Activated naive CD8-positive, alpha-beta T cell treated with anti-CD3 and anti-CD28 coated beads, Interleukin-2, amount 50 U/mL, for 24 hours (primary cell): ENCODE measurements at regions not wholly inside any gene's neighbourhood (a gene's known extent, or its start where the extent isn't known, plus 50 kb on each side); places are given as distances from the start of the nearest gene placed in this dataset.

ENCODE experiments used
- ATAC-seq: fragments of 150-1000 bp; cut with Tn5 transposase; one replicate; pipeline ENCODE4 v1.10.0; 2021
- DNase-seq: peaks from one replicate; pipeline ENCODE4 v3.0.0; 2021
- H3K27ac Mint-ChIP-seq: one replicate; pipeline ENCODE4 v1.8.0; 2021; ENCODE audit warnings: mild to moderate bottlenecking, mixed read lengths
- H3K27me3 Mint-ChIP-seq: one replicate; pipeline ENCODE4 v1.8.0; 2021; ENCODE audit warnings: mixed read lengths
- H3K36me3 Mint-ChIP-seq: one replicate; pipeline ENCODE4 v1.8.0; 2021; ENCODE audit warnings: low read depth, mixed read lengths
- H3K4me1 Mint-ChIP-seq: one replicate; pipeline ENCODE4 v1.8.0; 2021; ENCODE audit warnings: mixed read lengths
- H3K4me3 Mint-ChIP-seq: one replicate; pipeline ENCODE4 v1.8.0; 2021; ENCODE audit warnings: mild to moderate bottlenecking, moderate library complexity, mixed read lengths
- H3K9me3 Mint-ChIP-seq: one replicate; pipeline ENCODE4 v1.8.0; 2021; ENCODE audit warnings: mixed read lengths

GRCh38 chr13:46996316-46997030 lies 99.6 kb upstream of the HTR2A start:
- H3K27ac Mint-ChIP-seq, result no peak overlapping the region

GRCh38 chr13:46995874-46996273 lies 99.0 kb upstream of the HTR2A start:
- DNase-seq (no peak), ATAC-seq (no peak)
- Mint-ChIP-seq H3K27ac (no peak overlapping the region), H3K4me1 (peaks cover 8% of the 10 kb centered on the region), H3K36me3 (no peaks in the 10 kb centered on the region), H3K27me3 (peaks cover 2% of the 10 kb centered on the region), H3K9me3 (no peaks in the 10 kb centered on the region), H3K4me3 (no peak overlapping the region)

More at GRCh38 chr13:46996316-46997030, 99.6 kb upstream of the HTR2A start:
- Mint-ChIP-seq H3K4me3 (no peak overlapping the region), H3K9me3 (no peaks in the 10 kb centered on the region), H3K36me3 (no peaks in the 10 kb centered on the region), H3K4me1 (peaks cover 8% of the 10 kb centered on the region), H3K27me3 (peaks cover 2% of the 10 kb centered on the region)
- ATAC-seq (no peak), DNase-seq (no peak)

GRCh38 chr13:46994492-46994891 lies 97.6 kb upstream of the HTR2A start:
- no peaks in the 10 kb centered on the region for H3K36me3 Mint-ChIP-seq
- H3K27ac Mint-ChIP-seq, result no peak overlapping the region
- ATAC-seq, result no peak
- H3K4me3 Mint-ChIP-seq, result no peak overlapping the region
- no peak for DNase-seq
- no peaks in the 10 kb centered on the region for H3K9me3 Mint-ChIP-seq
- peaks cover 2% of the 10 kb centered on the region for H3K27me3 Mint-ChIP-seq
- H3K4me1 Mint-ChIP-seq, result peaks cover 8% of the 10 kb centered on the region

GRCh38 chr13:46992383-46992952 lies 95.6 kb upstream of the HTR2A start:
- Mint-ChIP-seq H3K4me3 (no peak overlapping the region), H3K27me3 (peaks cover 4% of the 10 kb centered on the region), H3K4me1 (peaks cover 8% of the 10 kb centered on the region), H3K36me3 (no peaks in the 10 kb centered on the region), H3K27ac (no peak overlapping the region), H3K9me3 (no peaks in the 10 kb centered on the region)
- ATAC-seq, result no peak
- DNase-seq, result no peak

- ATAC-seq, result no peak
- Mint-ChIP-seq H3K4me3 (no peak overlapping the region), H3K9me3 (no peaks in the 10 kb centered on the region), H3K27me3 (peaks cover 2% of the 10 kb centered on the region), H3K4me1 (peaks cover 14% of the 10 kb centered on the region), H3K27ac (no peak overlapping the region), H3K36me3 (no peaks in the 10 kb centered on the region)
- DNase-seq, result no peak
Observed at GRCh38 chr13:46983881-46984280, 87.0 kb upstream of the HTR2A start.

GRCh38 chr13:46982856-46983582 lies 86.2 kb upstream of the HTR2A start:
- Mint-ChIP-seq H3K9me3 (no peaks in the 10 kb centered on the region), H3K27me3 (no peaks in the 10 kb centered on the region), H3K27ac (no peak overlapping the region), H3K36me3 (no peaks in the 10 kb centered on the region), H3K4me1 (peaks cover 14% of the 10 kb centered on the region), H3K4me3 (no peak overlapping the region)
- ATAC-seq (peak; percentile 81), DNase-seq (peak; percentile 3)

GRCh38 chr13:46975173-46975572 lies 78.3 kb upstream of the HTR2A start:
- H3K4me1 Mint-ChIP-seq, result no peaks in the 10 kb centered on the region
- no peak overlapping the region for H3K4me3 Mint-ChIP-seq
- DNase-seq (no peak), ATAC-seq (no peak)
- H3K27me3 Mint-ChIP-seq, result peaks cover 6% of the 10 kb centered on the region
- no peak overlapping the region for H3K27ac Mint-ChIP-seq
- peaks cover 16% of the 10 kb centered on the region for H3K9me3 Mint-ChIP-seq
- H3K36me3 Mint-ChIP-seq, result peaks cover 3% of the 10 kb centered on the region

- no peaks in the 10 kb centered on the region for H3K9me3 Mint-ChIP-seq
- ATAC-seq (no peak), DNase-seq (no peak)
- H3K27me3 Mint-ChIP-seq, result peaks cover 2% of the 10 kb centered on the region
- no peak overlapping the region for H3K4me3 Mint-ChIP-seq
- H3K27ac Mint-ChIP-seq, result no peak overlapping the region
- no peaks in the 10 kb centered on the region for H3K4me1 Mint-ChIP-seq
- H3K36me3 Mint-ChIP-seq, result no peaks in the 10 kb centered on the region
Observed at GRCh38 chr13:46968450-46968849, 71.6 kb upstream of the HTR2A start.

GRCh38 chr13:46964789-46965527 lies 68.1 kb upstream of the HTR2A start:
- DNase-seq (no peak), ATAC-seq (no peak)
- Mint-ChIP-seq H3K4me3 (no peak overlapping the region), H3K4me1 (peaks cover 2% of the 10 kb centered on the region), H3K27me3 (peaks cover 2% of the 10 kb centered on the region), H3K9me3 (no peaks in the 10 kb centered on the region), H3K36me3 (no peaks in the 10 kb centered on the region), H3K27ac (no peak overlapping the region)

GRCh38 chr13:46963904-46964303 lies 67.1 kb upstream of the HTR2A start:
- DNase-seq (no peak), ATAC-seq (no peak)
- peaks cover 2% of the 10 kb centered on the region for H3K27me3 Mint-ChIP-seq
- no peaks in the 10 kb centered on the region for H3K36me3 Mint-ChIP-seq
- H3K27ac Mint-ChIP-seq, result no peak overlapping the region
- H3K4me3 Mint-ChIP-seq, result no peak overlapping the region
- H3K9me3 Mint-ChIP-seq, result no peaks in the 10 kb centered on the region
- peaks cover 2% of the 10 kb centered on the region for H3K4me1 Mint-ChIP-seq

GRCh38 chr13:46962281-46962941 lies 65.6 kb upstream of the HTR2A start:
- H3K4me1 Mint-ChIP-seq, result peaks cover 2% of the 10 kb centered on the region
- ATAC-seq (no peak), DNase-seq (no peak)
- peaks cover 2% of the 10 kb centered on the region for H3K27me3 Mint-ChIP-seq
- no peaks in the 10 kb centered on the region for H3K36me3 Mint-ChIP-seq
- no peaks in the 10 kb centered on the region for H3K9me3 Mint-ChIP-seq
- H3K4me3 Mint-ChIP-seq, result no peak overlapping the region
- H3K27ac Mint-ChIP-seq, result no peak overlapping the region

- DNase-seq, result no peak
Observed at GRCh38 chr13:46961719-46962118, 64.9 kb upstream of the HTR2A start.

GRCh38 chr13:46953941-46954340 lies 57.1 kb upstream of the HTR2A start:
- no peak for DNase-seq
- H3K27me3 Mint-ChIP-seq, result peaks cover 1% of the 10 kb centered on the region
- H3K4me3 Mint-ChIP-seq, result no peak overlapping the region
- no peaks in the 10 kb centered on the region for H3K36me3 Mint-ChIP-seq
- no peak for ATAC-seq
- no peaks in the 10 kb centered on the region for H3K9me3 Mint-ChIP-seq
- H3K4me1 Mint-ChIP-seq, result peaks cover 1% of the 10 kb centered on the region
- no peak overlapping the region for H3K27ac Mint-ChIP-seq

More at GRCh38 chr13:46961719-46962118, 64.9 kb upstream of the HTR2A start:
- H3K4me1 Mint-ChIP-seq, result peaks cover 2% of the 10 kb centered on the region
- no peaks in the 10 kb centered on the region for H3K36me3 Mint-ChIP-seq
- H3K27ac Mint-ChIP-seq, result no peak overlapping the region
- ATAC-seq, result peak; percentile 59
- H3K27me3 Mint-ChIP-seq, result peaks cover 2% of the 10 kb centered on the region
- no peak overlapping the region for H3K4me3 Mint-ChIP-seq
- no peaks in the 10 kb centered on the region for H3K9me3 Mint-ChIP-seq

GRCh38 chr13:46953331-46953730 lies 56.5 kb upstream of the HTR2A start:
- Mint-ChIP-seq H3K4me1 (peaks cover 1% of the 10 kb centered on the region), H3K27ac (no peak overlapping the region), H3K4me3 (no peak overlapping the region), H3K9me3 (no peaks in the 10 kb centered on the region), H3K36me3 (no peaks in the 10 kb centered on the region), H3K27me3 (peaks cover 1% of the 10 kb centered on the region)
- ATAC-seq (no peak), DNase-seq (no peak)
